OCI-LY1 (cell line): ENCODE measurements at regions not wholly inside any gene's neighbourhood (a gene's known extent, or its start where the extent isn't known, plus 50 kb on each side); places are given as distances from the start of the nearest gene placed in this dataset.

Experiments used
- EZH2 ChIP-seq: fragments of 200-600 bp; sonication (generic), shearing (Covaris generic); IDR thresholded peaks from 2 replicates; pipeline ENCODE4 v1.8.0; 2017; ENCODE audit warnings: borderline replicate concordance, mixed run types, mild to moderate bottlenecking, antibody characterized with exemption, low read length, moderate library complexity, mixed read lengths
- TF ChIP-seq, protein P1 (sequence below): fragments of 200-600 bp; sonication (generic), shearing (Covaris generic); IDR thresholded peaks from 2 replicates; pipeline ENCODE4 v1.5.1; 2017; ENCODE audit warnings: mild to moderate bottlenecking, antibody characterized with exemption, low read length, moderate library complexity, mixed read lengths

DNA sequence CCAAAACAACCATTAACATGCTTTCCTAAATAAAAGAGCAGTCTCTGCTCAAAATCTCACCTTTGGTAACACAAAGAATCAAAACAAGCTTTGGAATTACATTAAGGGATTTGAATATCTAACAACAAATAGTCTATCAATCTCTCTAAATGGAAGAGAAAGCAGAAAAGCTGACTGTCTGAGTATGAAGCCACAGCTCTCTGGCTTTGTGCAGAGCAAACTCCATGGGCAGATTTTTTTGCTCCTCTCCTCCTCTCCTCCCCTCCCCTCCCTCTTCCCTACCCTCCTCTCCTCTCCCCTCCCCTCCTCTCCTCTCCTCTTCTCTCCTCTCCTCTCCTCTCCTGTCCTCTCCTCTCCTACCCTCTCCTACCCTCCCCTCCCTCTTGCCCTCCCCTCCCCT, 329.5 kb upstream of the ETAA1 start:
- TF ChIP-seq, protein P1, sequence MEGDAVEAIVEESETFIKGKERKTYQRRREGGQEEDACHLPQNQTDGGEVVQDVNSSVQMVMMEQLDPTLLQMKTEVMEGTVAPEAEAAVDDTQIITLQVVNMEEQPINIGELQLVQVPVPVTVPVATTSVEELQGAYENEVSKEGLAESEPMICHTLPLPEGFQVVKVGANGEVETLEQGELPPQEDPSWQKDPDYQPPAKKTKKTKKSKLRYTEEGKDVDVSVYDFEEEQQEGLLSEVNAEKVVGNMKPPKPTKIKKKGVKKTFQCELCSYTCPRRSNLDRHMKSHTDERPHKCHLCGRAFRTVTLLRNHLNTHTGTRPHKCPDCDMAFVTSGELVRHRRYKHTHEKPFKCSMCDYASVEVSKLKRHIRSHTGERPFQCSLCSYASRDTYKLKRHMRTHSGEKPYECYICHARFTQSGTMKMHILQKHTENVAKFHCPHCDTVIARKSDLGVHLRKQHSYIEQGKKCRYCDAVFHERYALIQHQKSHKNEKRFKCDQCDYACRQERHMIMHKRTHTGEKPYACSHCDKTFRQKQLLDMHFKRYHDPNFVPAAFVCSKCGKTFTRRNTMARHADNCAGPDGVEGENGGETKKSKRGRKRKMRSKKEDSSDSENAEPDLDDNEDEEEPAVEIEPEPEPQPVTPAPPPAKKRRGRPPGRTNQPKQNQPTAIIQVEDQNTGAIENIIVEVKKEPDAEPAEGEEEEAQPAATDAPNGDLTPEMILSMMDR: no peak
- TF ChIP-seq EZH2: no peak
